ENCODE measurements at regions not wholly inside any gene's neighbourhood (a gene's known extent, or its start where the extent isn't known, plus 50 kb on each side); places are given as distances from the start of the nearest gene placed in this dataset.

- Histone ChIP-seq H4K8ac (ENCODE audit: low read depth in 2 of 2, low read length in 2 of 2) (no peak overlapping the region), H4K5ac (ENCODE audit: low read depth, low read length) (no peak overlapping the region), H2AK5ac (ENCODE audit: low read depth, low read length) (no peak overlapping the region), H3K23ac (ENCODE audit: low read depth, low read length) (no peak overlapping the region), H3K4me3 (ENCODE audit: insufficient read depth, low read depth, low read length) (no peak overlapping the region), H3K79me1 (ENCODE audit: low read depth in 1 of 2, low read length in 2 of 2) (no peaks in the 10 kb centered on the region), H4K91ac (ENCODE audit: insufficient read depth, low read depth, low read length) (no peak overlapping the region), H3K4me2 (ENCODE audit: low read depth, low read length) (no peak overlapping the region), H2BK120ac (ENCODE audit: low read depth, low read length) (no peak overlapping the region), H2AFZ (replicated peaks; ENCODE audit: low read length, poor library complexity) (no peak overlapping the region), H2BK20ac (ENCODE audit: low read depth, low read length) (no peak overlapping the region), H2BK5ac (ENCODE audit: low read depth, low read length, poor library complexity, severe bottlenecking) (no peak overlapping the region), H3K56ac (ENCODE audit: extremely low read depth, insufficient read depth, low read length) (no peak overlapping the region), H3K18ac (ENCODE audit: low read depth, low read length) (no peak overlapping the region), H3K27me3 (ENCODE audit: control insufficient read depth, insufficient read depth, low read length) (no peaks in the 10 kb centered on the region), H3K14ac (replicated peaks; ENCODE audit: low read depth, low read length) (no peak overlapping the region), H3K9me3 (ENCODE audit: control insufficient read depth, insufficient read depth, low read length) (no peaks in the 10 kb centered on the region), H3K9me1 (ENCODE audit: insufficient read depth, low read length) (peaks cover 4% of the 10 kb centered on the region; the same call in 1 of the 2 replicates), H4K20me1 (ENCODE audit: insufficient read depth, low read length) (no peaks in the 10 kb centered on the region), H3K4ac (ENCODE audit: low read depth, low read length) (no peak overlapping the region), H3K4me1 (ENCODE audit: control insufficient read depth, insufficient read depth, low read length) (no peaks in the 10 kb centered on the region), H3K9ac (ENCODE audit: low read depth, low read length) (no peak overlapping the region), H3K36me3 (ENCODE audit: control insufficient read depth, insufficient read depth, low read length) (no peaks in the 10 kb centered on the region), H2BK15ac (ENCODE audit: low read depth, low read length) (no peak overlapping the region), H2AK9ac (replicated peaks; ENCODE audit: low read depth, low read length, poor library complexity) (no peak overlapping the region), H3K27ac (ENCODE audit: insufficient read depth, low read length) (no peak overlapping the region)
- ChIA-PET POLR2A (ENCODE audit: unreplicated experiment) (no interaction called here), CTCF (no interaction called here)
- dilution Hi-C loops (cut with HindIII; ENCODE audit: low sequenced_read_pairs, unreplicated experiment): no loop called here
- no TSS peak for BruUV-seq (replicated peaks)
- DNase-seq: no peak
- in situ Hi-C loops (cut with MboI; ENCODE audit: low sequenced_read_pairs): no loop called here
- TF ChIP-seq USF2 (IDR thresholded peaks at IDR 0.05; ENCODE audit: low read depth, low read length) (no peak), CHD1 (IDR thresholded peaks at IDR 0.05; ENCODE audit: low read depth, low read length) (no peak), ELK1 (IDR thresholded peaks at IDR 0.05; ENCODE audit: borderline replicate concordance, low read depth, low read length) (no peak), NFE2L2 (IDR thresholded peaks at IDR 0.05; ENCODE audit: low read depth, low read length) (no peak), FOS (IDR thresholded peaks at IDR 0.05; ENCODE audit: low read depth, low read length) (no peak)
- no peak for ATAC-seq (ENCODE audit: low read depth)
- intact Hi-C loops (cut with micrococcal nuclease): no loop called here
- WGBS, 2 experiments (ENCODE audit: extremely low coverage in 2 of 2, insufficient read length in 1 of 2): no CpG with 5 or more reads among the region's 5 CpGs
Observed at GRCh38 chr5:93954421-93955069, 213.1 kb upstream of the POU5F2 start.
